ENCODE measurements at regions not wholly inside any gene's neighbourhood (a gene's known extent, or its start where the extent isn't known, plus 50 kb on each side); places are given as distances from the start of the nearest gene placed in this dataset.

DNA sequence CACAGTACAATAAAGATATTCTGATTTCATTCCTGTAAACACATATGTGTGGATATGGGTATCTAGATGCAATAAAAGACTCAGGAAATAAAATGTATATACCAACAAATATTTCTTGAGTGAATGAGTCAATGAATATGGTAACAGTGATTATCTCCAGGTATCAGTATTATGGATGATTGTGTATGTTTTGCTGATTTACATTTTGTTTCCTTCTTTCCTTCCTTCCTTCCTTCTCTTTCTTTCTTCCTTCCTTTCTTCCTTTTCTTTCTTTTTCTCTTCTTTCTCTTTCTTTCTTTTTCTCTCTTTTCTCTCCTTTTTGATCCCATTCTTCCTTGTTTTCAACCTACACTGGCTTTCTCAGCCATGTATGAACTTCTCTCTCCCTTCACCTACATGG, 85.3 kb upstream of the DLX6 start (continued):
- TF ChIP-seq ZNF785 (tag by site-specific recombination; IDR thresholded peaks at IDR 0.05): no peak

DNA sequence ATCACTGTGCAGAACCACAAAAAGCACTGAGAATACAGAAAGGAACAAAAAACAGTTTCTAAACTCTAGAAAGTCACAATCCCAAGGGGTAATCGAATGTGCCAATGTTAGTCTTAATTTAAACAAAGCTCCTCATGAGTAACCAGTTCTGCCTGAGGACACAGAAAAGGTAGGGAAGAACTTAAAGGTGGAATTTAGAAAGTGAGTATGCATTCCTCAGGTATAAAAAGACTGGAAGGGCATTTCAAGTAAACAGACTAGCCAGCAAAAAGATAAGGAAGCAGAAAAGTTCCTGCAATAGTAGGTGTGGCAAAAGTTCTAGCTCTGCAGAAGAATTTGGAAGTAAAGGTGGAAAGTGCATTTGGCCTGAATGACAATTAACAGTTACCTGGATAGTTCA, 84.6 kb upstream of the DLX6 start:
- no peaks in the 10 kb centered on the region for H3K9me3 ChIP-seq (ENCODE audit: control insufficient read depth, insufficient read depth, low read depth, low read length)
- H3K4me3 ChIP-seq (ENCODE audit: low read depth, low read length): no peak overlapping the region
- no peak overlapping the region for H3K27ac ChIP-seq (ENCODE audit: extremely low read depth, low read depth, low read length)
- CTCF ChIA-PET: no interaction called here
- POLR2A ChIA-PET: no interaction called here
- no peaks in the 10 kb centered on the region for H3K4me1 ChIP-seq (ENCODE audit: control insufficient read depth, insufficient read depth, low read length)
- no peaks in the 10 kb centered on the region for H3K36me3 ChIP-seq (ENCODE audit: control insufficient read depth in 2 of 2, insufficient read depth in 1 of 2, low read length in 2 of 2)
- no peak for TF ChIP-seq ZNF10 (tag by site-specific recombination; IDR thresholded peaks at IDR 0.05)
- TF ChIP-seq, protein P1, sequence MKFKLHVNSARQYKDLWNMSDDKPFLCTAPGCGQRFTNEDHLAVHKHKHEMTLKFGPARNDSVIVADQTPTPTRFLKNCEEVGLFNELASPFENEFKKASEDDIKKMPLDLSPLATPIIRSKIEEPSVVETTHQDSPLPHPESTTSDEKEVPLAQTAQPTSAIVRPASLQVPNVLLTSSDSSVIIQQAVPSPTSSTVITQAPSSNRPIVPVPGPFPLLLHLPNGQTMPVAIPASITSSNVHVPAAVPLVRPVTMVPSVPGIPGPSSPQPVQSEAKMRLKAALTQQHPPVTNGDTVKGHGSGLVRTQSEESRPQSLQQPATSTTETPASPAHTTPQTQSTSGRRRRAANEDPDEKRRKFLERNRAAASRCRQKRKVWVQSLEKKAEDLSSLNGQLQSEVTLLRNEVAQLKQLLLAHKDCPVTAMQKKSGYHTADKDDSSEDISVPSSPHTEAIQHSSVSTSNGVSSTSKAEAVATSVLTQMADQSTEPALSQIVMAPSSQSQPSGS (tag by site-specific recombination; IDR thresholded peaks at IDR 0.05; ENCODE audit: low read depth): no peak
- TF ChIP-seq ZNF211 (tag by site-specific recombination; IDR thresholded peaks at IDR 0.05; ENCODE audit: low read depth): no peak
- TF ChIP-seq ZNF624 (tag by site-specific recombination; IDR thresholded peaks at IDR 0.05): no peak
- no peak for TF ChIP-seq KLF16 (tag by site-specific recombination; IDR thresholded peaks at IDR 0.05)
- no peak for TF ChIP-seq WT1 (tag by site-specific recombination; IDR thresholded peaks at IDR 0.05)
- TF ChIP-seq GLIS1 (tag by site-specific recombination; IDR thresholded peaks at IDR 0.05): no peak
- no peak for TF ChIP-seq ZNF184 (tag by site-specific recombination; IDR thresholded peaks at IDR 0.05)
- no peak for TF ChIP-seq ZNF140 (tag by site-specific recombination; IDR thresholded peaks at IDR 0.05)

GRCh38 chr7:96921231-96921630, 84.1 kb upstream of the DLX6 start:
- no peaks in the 10 kb centered on the region for H3K4me1 ChIP-seq (ENCODE audit: control insufficient read depth, insufficient read depth, low read length)
- ChIA-PET POLR2A (no interaction called here), CTCF (interaction anchor here (0.6 kb wide), 1 partner anchor 136 kb away, joined by 4 read pairs; no protein-coding TSS in a partner anchor)
- H3K9me3 ChIP-seq (ENCODE audit: control insufficient read depth, insufficient read depth, low read depth, low read length): no peaks in the 10 kb centered on the region
- no peaks in the 10 kb centered on the region for H3K36me3 ChIP-seq (ENCODE audit: control insufficient read depth in 2 of 2, insufficient read depth in 1 of 2, low read length in 2 of 2)
- no peak overlapping the region for H3K4me3 ChIP-seq (ENCODE audit: low read depth, low read length)
- H3K27ac ChIP-seq (ENCODE audit: extremely low read depth, low read depth, low read length): no peak overlapping the region
- TF ChIP-seq REST (tag by site-specific recombination; IDR thresholded peaks at IDR 0.05): no peak
- TF ChIP-seq, protein P2, sequence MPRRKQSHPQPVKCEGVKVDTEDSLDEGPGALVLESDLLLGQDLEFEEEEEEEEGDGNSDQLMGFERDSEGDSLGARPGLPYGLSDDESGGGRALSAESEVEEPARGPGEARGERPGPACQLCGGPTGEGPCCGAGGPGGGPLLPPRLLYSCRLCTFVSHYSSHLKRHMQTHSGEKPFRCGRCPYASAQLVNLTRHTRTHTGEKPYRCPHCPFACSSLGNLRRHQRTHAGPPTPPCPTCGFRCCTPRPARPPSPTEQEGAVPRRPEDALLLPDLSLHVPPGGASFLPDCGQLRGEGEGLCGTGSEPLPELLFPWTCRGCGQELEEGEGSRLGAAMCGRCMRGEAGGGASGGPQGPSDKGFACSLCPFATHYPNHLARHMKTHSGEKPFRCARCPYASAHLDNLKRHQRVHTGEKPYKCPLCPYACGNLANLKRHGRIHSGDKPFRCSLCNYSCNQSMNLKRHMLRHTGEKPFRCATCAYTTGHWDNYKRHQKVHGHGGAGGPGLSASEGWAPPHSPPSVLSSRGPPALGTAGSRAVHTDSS (tag by site-specific recombination; IDR thresholded peaks at IDR 0.05): no peak
- TF ChIP-seq KLF10 (tag by site-specific recombination; IDR thresholded peaks at IDR 0.05): no peak
- TF ChIP-seq ZNF10 (tag by site-specific recombination; IDR thresholded peaks at IDR 0.05): no peak
- no peak for TF ChIP-seq ZNF16 (tag by site-specific recombination; IDR thresholded peaks at IDR 0.05; ENCODE audit: low read depth)
- TF ChIP-seq ZNF221 (tag by site-specific recombination; IDR thresholded peaks at IDR 0.05; ENCODE audit: borderline replicate concordance): no peak
- no peak for TF ChIP-seq ZNF138 (tag by site-specific recombination; IDR thresholded peaks at IDR 0.05; ENCODE audit: borderline replicate concordance)
- TF ChIP-seq ZNF175 (tag by site-specific recombination; IDR thresholded peaks at IDR 0.05): no peak
- no peak for TF ChIP-seq ZSCAN18 (tag by site-specific recombination; IDR thresholded peaks at IDR 0.05)
- TF ChIP-seq KLF7 (tag by site-specific recombination; IDR thresholded peaks at IDR 0.05; ENCODE audit: borderline replicate concordance): no peak
- TF ChIP-seq ZNF830 (tag by site-specific recombination; IDR thresholded peaks at IDR 0.05; ENCODE audit: low read depth): no peak
- TF ChIP-seq ZNF785 (tag by site-specific recombination; IDR thresholded peaks at IDR 0.05): no peak
